ENCODE measurements at regions not wholly inside any gene's neighbourhood (a gene's known extent, or its start where the extent isn't known, plus 50 kb on each side); places are given as distances from the start of the nearest gene placed in this dataset.
"Not testable (repeated sequence)": the region's sequence is repeated elsewhere in the genome, so short reads cannot be mapped to it uniquely, and the experiment has no call there.

DNA sequence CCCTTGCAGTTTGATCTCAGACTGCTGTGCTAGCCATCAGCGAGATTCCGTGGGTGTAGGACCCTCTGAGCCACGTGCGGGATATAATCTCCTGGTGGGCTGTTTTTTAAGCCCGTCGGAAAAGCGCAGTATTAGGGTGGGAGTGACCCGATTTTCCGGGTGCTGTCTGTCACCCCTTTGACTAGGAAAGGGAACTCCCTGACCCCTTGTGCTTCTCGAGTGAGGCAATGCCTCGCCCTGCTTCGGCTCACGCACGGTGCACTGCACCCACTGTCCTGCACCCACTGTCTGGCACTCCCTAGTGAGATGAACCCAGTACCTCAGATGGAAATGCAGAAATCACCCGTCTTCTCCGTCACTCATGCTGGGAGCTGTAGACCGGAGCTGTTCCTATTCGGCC, 728.9 kb upstream of the SPRY2 start:
- not testable (repeated sequence) for DNase-seq

DNA sequence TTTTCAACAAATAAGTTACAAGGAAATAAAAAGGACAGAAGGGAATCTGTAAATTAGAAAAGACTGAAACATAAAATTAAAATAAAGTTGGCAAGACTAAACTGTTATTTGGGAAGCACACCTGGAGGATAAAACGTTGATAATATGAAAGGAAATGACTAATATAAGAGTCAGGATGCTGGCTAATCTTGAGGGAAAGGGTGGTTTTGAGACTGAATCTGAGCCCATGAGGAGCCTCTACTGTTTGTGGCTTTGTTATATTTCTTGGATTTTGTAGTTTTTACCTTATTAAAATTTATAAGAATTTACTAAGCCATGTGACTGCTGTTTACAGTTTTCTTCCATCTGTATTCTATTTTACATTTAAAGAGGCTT, 718.0 kb upstream of the SPRY2 start:
- no peak for DNase-seq

DNA sequence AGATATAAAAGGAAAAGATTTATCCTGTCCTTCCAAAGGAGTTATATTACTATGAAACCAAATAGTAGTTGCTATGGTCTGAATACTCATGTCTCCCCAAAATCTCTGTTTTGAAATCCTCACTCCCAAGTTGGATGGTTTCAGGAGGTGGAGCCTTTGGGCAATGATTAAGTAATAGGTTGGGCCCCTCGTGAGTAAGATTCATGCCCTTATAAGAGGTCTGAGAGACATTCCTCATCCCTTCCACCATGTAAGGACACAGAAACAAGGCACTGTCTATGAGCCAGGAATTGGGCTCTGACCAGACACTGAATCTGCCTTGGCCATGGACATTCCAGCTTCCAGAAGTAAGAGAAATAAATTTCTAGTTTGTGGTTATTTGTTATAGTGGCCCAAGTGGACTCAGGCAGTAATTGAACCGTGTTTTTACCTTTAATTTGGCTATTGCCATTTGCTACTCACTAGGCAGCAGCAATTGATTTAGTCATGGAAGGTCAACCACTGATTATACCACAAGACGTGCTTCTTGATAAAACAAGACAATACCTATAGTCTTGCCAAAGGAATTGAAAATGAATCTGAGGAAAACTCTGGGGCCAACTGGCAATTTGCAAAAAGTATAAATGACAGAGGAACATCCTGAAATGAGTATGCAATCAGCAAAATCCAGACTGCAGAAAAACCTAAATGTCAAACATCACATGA, 717.4 kb upstream of the SPRY2 start:
- no peak for DNase-seq

DNA sequence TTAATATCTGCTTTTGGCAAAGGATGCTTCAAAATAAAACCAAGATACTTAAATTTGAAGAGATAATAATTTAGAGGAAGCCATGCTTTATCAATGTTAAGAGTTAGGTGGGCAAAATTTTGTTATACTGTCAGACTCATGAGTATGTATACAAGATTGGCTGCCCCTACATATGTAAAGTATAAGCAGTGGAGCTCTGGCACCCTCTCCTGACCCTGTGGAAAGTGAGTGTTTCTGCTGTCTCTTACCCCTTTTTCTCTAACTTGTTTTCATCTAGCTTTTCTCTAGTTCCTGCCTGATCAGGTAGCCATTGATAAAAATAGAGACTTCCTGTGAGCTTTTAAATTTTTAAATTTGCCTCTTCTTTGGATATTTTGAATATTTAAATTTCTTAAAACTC, 710.9 kb upstream of the SPRY2 start:
- no peak for DNase-seq

DNA sequence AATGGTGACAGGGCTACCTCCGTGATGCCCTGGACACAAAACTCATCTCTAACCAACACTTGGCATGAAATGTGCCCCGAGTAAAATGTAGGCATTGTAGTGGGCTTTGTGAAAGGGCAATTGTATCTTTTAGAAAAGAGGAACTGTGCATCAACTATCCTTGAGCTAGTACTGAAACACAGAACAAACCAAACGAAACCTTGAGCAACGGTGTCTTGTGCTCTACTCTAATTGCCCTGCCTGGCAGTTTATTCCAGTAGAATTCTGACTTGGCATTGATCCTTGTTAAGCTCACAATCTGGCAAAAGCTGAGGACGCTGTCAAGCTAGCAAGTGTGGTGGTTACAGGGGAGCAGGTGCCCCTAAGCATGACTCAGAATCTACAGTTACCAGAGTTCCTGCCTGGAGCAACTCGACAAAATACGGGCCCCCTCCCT, 707.1 kb upstream of the SPRY2 start:
- DNase-seq, result no peak

DNA sequence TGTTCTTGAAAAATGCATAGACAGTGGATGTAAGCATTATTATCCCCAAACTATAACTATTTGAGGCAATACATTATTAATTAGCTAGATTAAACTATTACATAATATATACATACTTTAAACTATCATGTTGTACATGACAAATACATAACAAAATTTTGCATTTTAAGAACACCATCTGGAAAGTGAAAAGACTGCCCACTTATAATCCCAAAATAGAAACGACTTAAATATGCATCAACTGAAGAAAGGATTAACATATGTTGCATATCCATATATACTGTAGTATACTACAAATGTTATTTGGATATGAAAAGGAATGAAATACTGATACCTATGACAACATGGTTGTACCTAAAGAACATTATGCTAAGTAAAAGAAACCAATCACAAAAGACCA, 700.8 kb upstream of the SPRY2 start:
- no peak for DNase-seq

DNA sequence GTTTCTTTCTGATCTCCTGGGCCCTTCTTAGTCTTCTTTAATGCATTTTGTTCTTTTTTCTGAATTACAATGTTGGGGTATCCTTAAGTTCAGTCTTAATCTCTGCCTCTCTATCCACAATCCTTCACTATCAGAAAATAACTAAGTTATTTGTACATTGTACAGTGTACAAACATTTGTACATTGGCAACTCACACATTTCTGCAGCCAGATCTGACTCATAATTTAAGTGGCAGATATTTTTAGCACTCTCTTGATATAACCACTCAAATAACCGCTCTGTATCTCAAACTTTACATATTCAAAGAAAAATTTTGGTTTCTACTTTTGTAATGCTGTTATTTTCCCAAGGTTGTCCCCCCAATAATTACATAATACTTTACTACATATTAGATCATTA, 691.1 kb upstream of the SPRY2 start:
- no peak for DNase-seq

- no peak for DNase-seq
These were observed 684.2 kb upstream of the SPRY2 start for GRCh38 chr13:81025091-81025490.

DNA sequence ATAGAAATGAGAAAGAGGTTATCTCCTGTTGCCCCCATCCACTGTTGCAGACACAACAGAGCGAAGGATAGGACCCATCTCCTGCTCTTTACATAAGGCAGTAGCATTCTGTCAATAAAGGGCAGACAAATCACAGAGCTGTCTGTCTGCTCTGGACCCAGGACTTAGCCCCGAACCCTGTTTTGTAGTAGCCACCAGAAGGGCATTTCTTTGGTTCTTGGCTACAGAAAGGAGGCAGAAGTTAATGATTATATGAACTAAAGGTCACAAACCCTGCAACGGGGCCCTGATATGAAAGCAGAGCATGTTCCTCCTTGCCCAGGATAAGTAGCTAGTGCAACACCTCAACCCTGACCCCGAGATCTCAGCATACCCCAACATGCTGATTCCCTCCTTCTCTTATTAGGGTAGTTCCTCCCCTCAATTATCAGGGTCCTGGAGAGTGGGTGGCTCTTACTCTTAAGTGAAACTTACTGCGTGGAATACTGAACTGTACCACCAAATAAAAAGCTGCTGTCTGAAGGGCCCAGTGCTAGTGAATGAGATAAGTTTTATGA, 680.4 kb upstream of the SPRY2 start:
- DNase-seq, result no peak

- no peak for DNase-seq
These were observed 679.1 kb upstream of the SPRY2 start for GRCh38 chr13:81020010-81020409.

GRCh38 chr13:81018936-81019335, 678.0 kb upstream of the SPRY2 start:
- no peak for DNase-seq

- peak; percentile 76 for DNase-seq
These were observed 676.7 kb upstream of the SPRY2 start for GRCh38 chr13:81017513-81018152.

GRCh38 chr13:81012031-81012430, 671.1 kb upstream of the SPRY2 start:
- no peak for DNase-seq

DNA sequence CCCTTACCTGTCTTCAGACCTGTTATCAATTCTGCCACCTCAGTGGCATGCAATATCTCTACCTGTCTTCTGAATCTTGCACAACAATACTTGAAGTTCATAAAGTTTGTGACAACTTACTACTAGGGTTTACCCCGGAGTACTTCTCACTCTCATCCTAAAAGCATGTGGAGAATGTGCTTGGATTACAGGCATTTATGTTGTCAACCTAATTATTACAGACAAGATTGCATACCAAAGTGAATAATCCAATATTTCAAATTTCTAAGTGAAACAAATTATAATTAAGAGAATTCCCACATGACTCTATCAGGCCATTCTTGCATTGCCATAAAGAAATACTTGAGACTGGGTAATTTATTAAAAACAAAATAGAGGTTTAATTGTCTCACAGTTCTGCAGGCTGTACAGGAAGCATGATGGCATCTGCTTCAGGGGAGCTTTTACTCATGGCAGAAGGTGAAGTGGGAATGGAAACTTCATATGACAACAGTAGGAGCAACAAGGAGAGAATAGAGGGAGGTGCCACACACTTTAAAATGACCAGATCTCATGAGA, 661.0 kb upstream of the SPRY2 start:
- DNase-seq, result no peak

- DNase-seq, result not testable (repeated sequence)
These were observed 657.7 kb upstream of the SPRY2 start for GRCh38 chr13:80998603-80999002.

GRCh38 chr13:80989747-80990146, 648.8 kb upstream of the SPRY2 start:
- no peak for DNase-seq

GRCh38 chr13:80989241-80989640, 648.3 kb upstream of the SPRY2 start:
- DNase-seq, result no peak

GRCh38 chr13:80988391-80989151, 647.6 kb upstream of the SPRY2 start:
- no peak for DNase-seq

- DNase-seq, result peak; percentile 55
These were observed 638.2 kb upstream of the SPRY2 start for GRCh38 chr13:80979035-80979641.

- DNase-seq, result no peak
These were observed 636.2 kb upstream of the SPRY2 start for GRCh38 chr13:80977168-80977567.

DNA sequence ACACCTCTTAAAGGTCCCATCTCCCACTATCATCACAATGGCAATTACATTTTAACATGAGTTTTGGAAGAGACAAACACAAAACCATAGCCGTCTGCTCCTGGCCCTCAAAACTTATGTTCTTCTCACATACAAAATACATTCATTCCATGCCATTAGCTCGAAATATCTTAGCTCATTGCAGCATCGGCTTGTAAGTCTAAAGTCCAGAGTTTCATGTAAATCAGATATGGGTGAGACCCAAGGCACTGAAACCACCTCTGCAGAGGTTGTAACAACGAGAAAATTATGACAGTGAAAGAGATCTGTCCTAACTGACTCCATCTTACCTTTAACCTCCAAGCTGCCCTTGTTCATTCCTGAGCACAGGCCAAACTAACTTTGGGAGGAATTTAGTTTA, 635.0 kb upstream of the SPRY2 start:
- DNase-seq, result no peak

DNA sequence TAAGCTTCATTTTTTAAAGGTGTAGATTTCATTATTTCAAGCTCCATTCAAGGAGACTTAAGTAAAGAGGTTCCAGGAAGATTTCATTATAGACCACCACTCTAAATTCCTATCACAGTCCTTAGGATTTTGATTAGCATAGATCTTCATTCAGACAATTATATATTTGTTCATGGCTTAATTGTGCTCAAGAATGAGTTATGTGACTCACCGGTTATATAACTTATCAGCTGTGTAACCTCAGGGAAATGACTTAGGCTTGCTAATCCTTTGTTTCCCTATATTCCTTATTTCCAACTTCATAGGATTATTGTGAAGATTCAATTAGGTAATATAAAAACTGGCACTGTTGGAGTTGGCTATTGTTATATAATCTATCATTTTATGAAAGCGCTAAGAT, 632.8 kb upstream of the SPRY2 start:
- DNase-seq, result no peak

DNA sequence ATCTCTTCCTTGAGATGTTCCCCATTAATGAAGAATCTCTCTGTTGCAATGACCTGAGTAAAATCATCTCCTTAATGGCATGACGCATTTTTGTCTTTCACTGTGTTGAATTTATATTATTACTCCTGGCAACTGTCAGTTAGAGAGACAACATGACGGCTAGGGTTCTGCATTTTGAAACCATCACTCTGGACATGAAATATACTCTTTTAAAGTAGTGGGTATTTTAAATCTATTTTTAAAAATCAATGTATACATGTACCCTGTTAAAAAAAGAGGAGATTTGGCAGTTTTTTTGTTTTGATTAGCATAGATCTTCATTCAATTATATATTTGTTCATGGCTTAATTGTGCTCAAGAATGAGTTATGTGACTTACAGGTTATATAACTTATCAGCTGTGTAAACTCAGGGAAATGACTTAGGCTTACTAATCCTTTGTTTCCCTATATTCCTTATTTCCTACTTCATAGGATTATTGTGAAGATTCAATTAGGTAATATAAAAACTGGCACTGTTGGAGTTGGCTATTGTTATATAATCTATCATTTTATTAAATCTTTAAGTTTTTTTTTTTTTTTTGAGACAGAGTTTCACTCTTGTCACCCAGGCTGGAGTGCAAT, 632.0 kb upstream of the SPRY2 start:
- no peak for DNase-seq
